ENCODE measurements at regions not wholly inside any gene's neighbourhood (a gene's known extent, or its start where the extent isn't known, plus 50 kb on each side); places are given as distances from the start of the nearest gene placed in this dataset.

- no peak for TF ChIP-seq CTCF (conservative IDR thresholded peaks at IDR 0.05; ENCODE audit: low read depth, low read length)
- TF ChIP-seq EZH2 (IDR thresholded peaks at IDR 0.05; ENCODE audit: borderline replicate concordance, low read depth, low read length, poor library complexity, severe bottlenecking) = no peak
Measured at GRCh38 chr1:229030630-229031029, 240.3 kb upstream of the RAB4A start.
